HL-60 (cell line): ENCODE measurements at regions not wholly inside any gene's neighbourhood (a gene's known extent, or its start where the extent isn't known, plus 50 kb on each side); places are given as distances from the start of the nearest gene placed in this dataset.

Source experiments
- DNase-seq, 2 experiments: peaks; one replicate each; pipeline ENCODE4 v3.0.0-alpha.2; 2010 to 2020; ENCODE audit warnings: low read depth in 1 of 2, low spot score in 1 of 2
- H3K27ac ChIP-seq: fragments of 250-450 bp; sonication (Bioruptor Pico); replicated peaks from 2 replicates; pipeline ENCODE4 v1.5.1; 2020; ENCODE audit warnings: mild to moderate bottlenecking, moderate library complexity
- H3K27me3 ChIP-seq: fragments of 250-450 bp; sonication (Bioruptor Pico); 2 replicates; pipeline ENCODE4 v1.5.1; 2021; ENCODE audit warnings: mild to moderate bottlenecking, moderate library complexity; ENCODE audit not compliant: insufficient read depth, poor library complexity, severe bottlenecking
- H3K4me3 ChIP-seq: replicated peaks from 2 replicates; pipeline ENCODE4 v1.5.1; 2011; ENCODE audit warnings: mild to moderate bottlenecking, control low read depth, low read length; ENCODE audit not compliant: insufficient read depth
- CTCF ChIP-seq: IDR thresholded peaks from one replicate; pipeline ENCODE4 v1.5.1; 2011; ENCODE audit warnings: low read length, control low read depth, inconsistent platforms; ENCODE audit not compliant: insufficient read depth
- GABPA ChIP-seq: IDR thresholded peaks from 2 replicates; pipeline ENCODE4 v1.6.1; 2012; ENCODE audit warnings: low read depth
- POLR2AphosphoS5 ChIP-seq: IDR thresholded peaks from 2 replicates; pipeline ENCODE4 v1.6.1; 2012; ENCODE audit warnings: low read depth
- SPI1 ChIP-seq: IDR thresholded peaks from 2 replicates; pipeline ENCODE4 v1.6.1; 2012; ENCODE audit warnings: low read depth, mild to moderate bottlenecking, borderline replicate concordance
- TF ChIP-seq, protein P1 (sequence below): IDR thresholded peaks from 2 replicates; pipeline ENCODE4 v1.6.1; 2012; ENCODE audit warnings: low read depth; ENCODE audit not compliant: insufficient replicate concordance

- TF ChIP-seq CTCF (no peak), SPI1 (no peak), POLR2AphosphoS5 (no peak), GABPA (no peak)
- TF ChIP-seq, protein P1, sequence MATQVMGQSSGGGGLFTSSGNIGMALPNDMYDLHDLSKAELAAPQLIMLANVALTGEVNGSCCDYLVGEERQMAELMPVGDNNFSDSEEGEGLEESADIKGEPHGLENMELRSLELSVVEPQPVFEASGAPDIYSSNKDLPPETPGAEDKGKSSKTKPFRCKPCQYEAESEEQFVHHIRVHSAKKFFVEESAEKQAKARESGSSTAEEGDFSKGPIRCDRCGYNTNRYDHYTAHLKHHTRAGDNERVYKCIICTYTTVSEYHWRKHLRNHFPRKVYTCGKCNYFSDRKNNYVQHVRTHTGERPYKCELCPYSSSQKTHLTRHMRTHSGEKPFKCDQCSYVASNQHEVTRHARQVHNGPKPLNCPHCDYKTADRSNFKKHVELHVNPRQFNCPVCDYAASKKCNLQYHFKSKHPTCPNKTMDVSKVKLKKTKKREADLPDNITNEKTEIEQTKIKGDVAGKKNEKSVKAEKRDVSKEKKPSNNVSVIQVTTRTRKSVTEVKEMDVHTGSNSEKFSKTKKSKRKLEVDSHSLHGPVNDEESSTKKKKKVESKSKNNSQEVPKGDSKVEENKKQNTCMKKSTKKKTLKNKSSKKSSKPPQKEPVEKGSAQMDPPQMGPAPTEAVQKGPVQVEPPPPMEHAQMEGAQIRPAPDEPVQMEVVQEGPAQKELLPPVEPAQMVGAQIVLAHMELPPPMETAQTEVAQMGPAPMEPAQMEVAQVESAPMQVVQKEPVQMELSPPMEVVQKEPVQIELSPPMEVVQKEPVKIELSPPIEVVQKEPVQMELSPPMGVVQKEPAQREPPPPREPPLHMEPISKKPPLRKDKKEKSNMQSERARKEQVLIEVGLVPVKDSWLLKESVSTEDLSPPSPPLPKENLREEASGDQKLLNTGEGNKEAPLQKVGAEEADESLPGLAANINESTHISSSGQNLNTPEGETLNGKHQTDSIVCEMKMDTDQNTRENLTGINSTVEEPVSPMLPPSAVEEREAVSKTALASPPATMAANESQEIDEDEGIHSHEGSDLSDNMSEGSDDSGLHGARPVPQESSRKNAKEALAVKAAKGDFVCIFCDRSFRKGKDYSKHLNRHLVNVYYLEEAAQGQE, result no peak
- Histone ChIP-seq H3K27me3 (no peaks in the 10 kb centered on the region), H3K4me3 (no peak overlapping the region), H3K27ac (no peak overlapping the region)
- no peak for DNase-seq
Measured at GRCh38 chr6:87897663-87898062, 150.0 kb upstream of the SPACA1 start.

DNA sequence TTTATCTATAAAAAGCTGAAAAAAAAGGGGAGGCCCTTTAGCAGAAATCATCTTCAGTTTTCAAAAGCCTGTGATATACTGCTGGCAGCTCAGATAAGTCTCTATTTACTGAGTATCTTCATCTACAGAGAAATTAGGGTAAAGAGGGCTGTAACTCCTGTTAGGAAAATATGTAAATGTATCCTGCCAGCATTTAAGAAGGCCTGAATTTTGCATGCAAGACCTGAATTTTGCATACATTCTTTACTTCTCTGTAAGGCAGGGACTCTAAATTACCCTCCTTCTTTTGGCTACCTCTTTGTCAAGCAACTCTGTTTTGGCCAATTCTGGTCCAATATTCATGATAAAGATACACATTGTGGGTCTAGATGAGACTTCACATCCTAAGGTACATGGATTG, 150.6 kb upstream of the SPACA1 start:
- TF ChIP-seq GABPA, result no peak
- TF ChIP-seq SPI1, result no peak
- no peak for TF ChIP-seq POLR2AphosphoS5
- TF ChIP-seq, protein P1, result no peak
- no peak for TF ChIP-seq CTCF
- no peak overlapping the region for H3K27ac ChIP-seq

DNA sequence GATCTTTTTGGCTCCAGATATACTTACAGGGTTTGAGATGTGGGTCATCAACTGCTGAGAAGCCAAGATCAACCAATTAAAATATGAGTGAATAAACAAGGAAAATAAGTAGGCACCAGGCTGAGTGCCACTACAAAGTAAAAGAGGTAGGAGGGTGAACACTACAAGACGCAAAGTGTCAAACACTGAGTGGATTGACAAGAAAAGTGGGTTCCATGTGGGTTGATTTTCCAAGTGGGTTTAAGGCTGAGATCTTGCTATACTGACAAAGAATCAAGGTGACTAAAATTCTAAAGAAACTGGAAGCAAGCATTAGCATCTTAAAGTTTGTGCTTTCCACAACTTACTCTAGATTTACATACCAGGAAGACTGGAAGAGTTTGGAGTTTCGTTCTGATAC, 160.4 kb upstream of the SPACA1 start:
- no peak overlapping the region for H3K4me3 ChIP-seq
- no peak overlapping the region for H3K27ac ChIP-seq
- no peaks in the 10 kb centered on the region for H3K27me3 ChIP-seq
- TF ChIP-seq CTCF (no peak), GABPA (no peak), POLR2AphosphoS5 (no peak), SPI1 (no peak)
- TF ChIP-seq, protein P1, result no peak
- DNase-seq, result no peak

More for the DNA sequence above, 150.6 kb upstream of the SPACA1 start:
- no peak for DNase-seq
- Histone ChIP-seq H3K27me3 (no peaks in the 10 kb centered on the region), H3K4me3 (no peak overlapping the region)
